OCI-LY7 (cell line): ENCODE measurements at regions not wholly inside any gene's neighbourhood (a gene's known extent, or its start where the extent isn't known, plus 50 kb on each side); places are given as distances from the start of the nearest gene placed in this dataset.

Source experiments
- BruUV-seq: library from RNA; stranded (reverse); fragments of 400-500 nt; replicated peaks from 2 replicates; lab custom pipeline; 2021; lab: Mats Ljungman, UMichigan
- CTCF ChIA-PET: fragments of 300-600 bp; sonication (Branson Sonifier 250); formaldehyde crosslinking; loops from one replicate; lab custom pipeline; 2022; ENCODE audit warnings: antibody characterized with exemption; ENCODE audit not compliant: unreplicated experiment; lab: Charles Lee
- POLR2A ChIA-PET: fragments of 300-600 bp; sonication (Branson Sonifier 250); formaldehyde crosslinking; loops from one replicate; lab custom pipeline; 2022; ENCODE audit warnings: antibody characterized with exemption; lab: Charles Lee
- DNase-seq: peaks from one replicate; pipeline ENCODE4 v3.0.0-alpha.2; 2015; ENCODE audit warnings: low spot score
- H2AFZ ChIP-seq: fragments of 200-600 bp; sonication (generic), shearing (Covaris generic); 2 replicates; pipeline ENCODE4 v1.6.1; 2014; ENCODE audit warnings: mild to moderate bottlenecking, antibody characterized with exemption, low read length, moderate library complexity
- H3K27ac ChIP-seq: fragments of 200-600 bp; sonication (generic); 2 replicates; pipeline ENCODE4 v1.5.1; 2014; ENCODE audit warnings: mixed run types, low read depth, mild to moderate bottlenecking, moderate library complexity, low read length, inconsistent platforms; ENCODE audit not compliant: poor library complexity, severe bottlenecking
- H3K36me3 ChIP-seq: fragments of 200-600 bp; sonication (generic); 2 replicates; pipeline ENCODE4 v1.6.1; 2014; ENCODE audit warnings: mild to moderate bottlenecking, antibody characterized with exemption, low read length, moderate library complexity, mixed read lengths; ENCODE audit not compliant: insufficient read depth
- H3K4me1 ChIP-seq: fragments of 200-600 bp; sonication (generic); 2 replicates; pipeline ENCODE4 v1.5.1; 2014; ENCODE audit warnings: mild to moderate bottlenecking, low read length; ENCODE audit not compliant: insufficient read depth, poor library complexity, severe bottlenecking
- H3K4me2 ChIP-seq: fragments of 200-600 bp; sonication (generic); 2 replicates; pipeline ENCODE4 v1.6.1; 2014; ENCODE audit warnings: mild to moderate bottlenecking, low read length
- H3K4me3 ChIP-seq: fragments of 200-600 bp; sonication (generic); 2 replicates; pipeline ENCODE4 v1.5.1; 2014; ENCODE audit warnings: mild to moderate bottlenecking, low read depth, low read length; ENCODE audit not compliant: poor library complexity, severe bottlenecking
- H3K79me2 ChIP-seq: fragments of 200-600 bp; sonication (generic); 2 replicates; pipeline ENCODE4 v1.6.1; 2016; ENCODE audit warnings: low read depth, mild to moderate bottlenecking, low read length, moderate library complexity, mixed read lengths; ENCODE audit not compliant: insufficient read depth
- H3K9me2 ChIP-seq: fragments of 200-600 bp; sonication (generic); 2 replicates; pipeline ENCODE4 v1.6.1; 2016; ENCODE audit warnings: mild to moderate bottlenecking, low read length, mixed read lengths; ENCODE audit not compliant: insufficient read depth
- H3K9me3 ChIP-seq: fragments of 200-600 bp; sonication (generic); 2 replicates; pipeline ENCODE4 v1.6.1; 2014; ENCODE audit warnings: mild to moderate bottlenecking, mixed run types, low read length, mixed read lengths
- H4K20me1 ChIP-seq: fragments of 200-600 bp; sonication (generic); 2 replicates; pipeline ENCODE4 v1.6.1; 2014; ENCODE audit warnings: mild to moderate bottlenecking, antibody characterized with exemption, low read length, moderate library complexity, mixed read lengths; ENCODE audit not compliant: insufficient read depth
- CTCF ChIP-seq: fragments of 200-600 bp; sonication (generic); conservative IDR thresholded peaks from 2 replicates; pipeline ENCODE4 v1.5.1; 2014; ENCODE audit warnings: mild to moderate bottlenecking, antibody characterized with exemption, low read length, moderate library complexity, mixed read lengths
- EZH2phosphoT487 ChIP-seq: fragments of 200-600 bp; sonication (generic); IDR thresholded peaks from 2 replicates; pipeline ENCODE4 v1.6.1; 2018; ENCODE audit warnings: low read depth, borderline replicate concordance, mild to moderate bottlenecking, mixed run types, antibody characterized with exemption, low read length, moderate library complexity, mixed read lengths
- intact Hi-C: fragments of 100-400 bp; cut with micrococcal nuclease; formaldehyde crosslinking; loops from one replicate; pipeline ENCODE4 v1.10.0; 2022; ENCODE audit not compliant: unreplicated experiment

- DNase-seq, result no peak
- Histone ChIP-seq H3K4me1 (no peaks in the 10 kb centered on the region), H3K79me2 (no peaks in the 10 kb centered on the region), H3K9me3 (no peaks in the 10 kb centered on the region), H3K9me2 (no peaks in the 10 kb centered on the region), H3K4me2 (no peak overlapping the region), H3K27ac (no peak overlapping the region), H4K20me1 (no peaks in the 10 kb centered on the region), H3K4me3 (no peak overlapping the region), H2AFZ (no peak overlapping the region), H3K36me3 (no peaks in the 10 kb centered on the region)
- ChIA-PET POLR2A (no interaction called here), CTCF (no interaction called here)
- intact Hi-C loops, result no loop called here
- TF ChIP-seq CTCF (no peak), EZH2phosphoT487 (no peak)
- BruUV-seq, result no TSS peak
Measured at GRCh38 chr2:15860051-15860663, 80.2 kb upstream of the MYCN start.

- Histone ChIP-seq H3K9me3 (no peaks in the 10 kb centered on the region), H2AFZ (no peak overlapping the region), H3K4me2 (no peak overlapping the region), H3K27ac (no peak overlapping the region), H4K20me1 (no peaks in the 10 kb centered on the region), H3K9me2 (no peaks in the 10 kb centered on the region), H3K36me3 (no peaks in the 10 kb centered on the region), H3K4me1 (no peaks in the 10 kb centered on the region), H3K79me2 (no peaks in the 10 kb centered on the region), H3K4me3 (no peak overlapping the region)
- ChIA-PET POLR2A (interaction anchor here (0.6 kb wide), 1 partner anchor 359 kb away, joined by 4 read pairs; no protein-coding TSS in a partner anchor), CTCF (no interaction called here)
- TF ChIP-seq CTCF, result 0 out of 2 replicates have a peak, but pooled peaks have one; percentile 20
- TF ChIP-seq EZH2phosphoT487, result no peak
- no TSS peak for BruUV-seq
- DNase-seq, result no peak
- intact Hi-C loops, result no loop called here
Measured at GRCh38 chr2:15860760-15861159, 79.6 kb upstream of the MYCN start.

GRCh38 chr2:15861172-15861822, 79.1 kb upstream of the MYCN start:
- no peak overlapping the region for H3K4me3 ChIP-seq
- H3K36me3 ChIP-seq, result no peaks in the 10 kb centered on the region
- intact Hi-C loops, result no loop called here
- no peaks in the 10 kb centered on the region for H4K20me1 ChIP-seq
- no peak overlapping the region for H2AFZ ChIP-seq
- no peaks in the 10 kb centered on the region for H3K79me2 ChIP-seq
- H3K9me2 ChIP-seq, result no peaks in the 10 kb centered on the region
- no peak for DNase-seq
- H3K27ac ChIP-seq, result no peak overlapping the region
- POLR2A ChIA-PET, result interaction anchor here (0.6 kb wide), 1 partner anchor 360 kb away, joined by 4 read pairs; no protein-coding TSS in a partner anchor
- H3K4me1 ChIP-seq, result no peaks in the 10 kb centered on the region
- H3K9me3 ChIP-seq, result no peaks in the 10 kb centered on the region
- no peak overlapping the region for H3K4me2 ChIP-seq
- TF ChIP-seq EZH2phosphoT487, result no peak
- no peak for TF ChIP-seq CTCF
- BruUV-seq, result no TSS peak
- CTCF ChIA-PET, result no interaction called here
